Endothelial cell (in vitro differentiated cells): ENCODE measurements at regions not wholly inside any gene's neighbourhood (a gene's known extent, or its start where the extent isn't known, plus 50 kb on each side); places are given as distances from the start of the nearest gene placed in this dataset.
A peak's percentile ranks its signal among the peaks of the same experiment; 100 is the strongest.

ENCODE experiments used
- DNase-seq: peaks from one replicate; pipeline ENCODE4 v3.0.0; 2021; ENCODE audit warnings: low spot score
- H3K27ac Mint-ChIP-seq: one replicate; pipeline ENCODE4 v1.8.0; 2021; ENCODE audit warnings: mixed read lengths, inconsistent platforms; ENCODE audit not compliant: unreplicated experiment
- H3K27me3 Mint-ChIP-seq: one replicate; pipeline ENCODE4 v1.8.0; 2021; ENCODE audit warnings: mild to moderate bottlenecking, moderate library complexity, mixed read lengths, inconsistent platforms; ENCODE audit not compliant: unreplicated experiment
- H3K36me3 Mint-ChIP-seq: one replicate; pipeline ENCODE4 v1.8.0; 2021; ENCODE audit warnings: mild to moderate bottlenecking, low read depth, mixed read lengths, inconsistent platforms; ENCODE audit not compliant: unreplicated experiment
- H3K4me1 Mint-ChIP-seq: one replicate; pipeline ENCODE4 v1.8.0; 2021; ENCODE audit warnings: mild to moderate bottlenecking, mixed read lengths, inconsistent platforms; ENCODE audit not compliant: unreplicated experiment
- H3K4me3 Mint-ChIP-seq: one replicate; pipeline ENCODE4 v1.8.0; 2021; ENCODE audit warnings: mild to moderate bottlenecking, mixed read lengths, inconsistent platforms; ENCODE audit not compliant: unreplicated experiment
- H3K9me3 Mint-ChIP-seq: one replicate; pipeline ENCODE4 v1.8.0; 2021; ENCODE audit warnings: mixed read lengths, inconsistent platforms; ENCODE audit not compliant: unreplicated experiment
- TF ChIP-seq, protein P1 (sequence below): fragments of 200-600 bp; sonication (generic); IDR thresholded peaks from one replicate; pipeline ENCODE4 v1.5.0; 2021; ENCODE audit warnings: antibody characterized with exemption; ENCODE audit not compliant: unreplicated experiment

- Mint-ChIP-seq H3K36me3 (no peaks in the 10 kb centered on the region), H3K9me3 (no peaks in the 10 kb centered on the region), H3K27ac (no peak overlapping the region), H3K4me3 (no peak overlapping the region), H3K27me3 (no peaks in the 10 kb centered on the region), H3K4me1 (peaks cover 14% of the 10 kb centered on the region)
- no peak for DNase-seq
- TF ChIP-seq, protein P1, sequence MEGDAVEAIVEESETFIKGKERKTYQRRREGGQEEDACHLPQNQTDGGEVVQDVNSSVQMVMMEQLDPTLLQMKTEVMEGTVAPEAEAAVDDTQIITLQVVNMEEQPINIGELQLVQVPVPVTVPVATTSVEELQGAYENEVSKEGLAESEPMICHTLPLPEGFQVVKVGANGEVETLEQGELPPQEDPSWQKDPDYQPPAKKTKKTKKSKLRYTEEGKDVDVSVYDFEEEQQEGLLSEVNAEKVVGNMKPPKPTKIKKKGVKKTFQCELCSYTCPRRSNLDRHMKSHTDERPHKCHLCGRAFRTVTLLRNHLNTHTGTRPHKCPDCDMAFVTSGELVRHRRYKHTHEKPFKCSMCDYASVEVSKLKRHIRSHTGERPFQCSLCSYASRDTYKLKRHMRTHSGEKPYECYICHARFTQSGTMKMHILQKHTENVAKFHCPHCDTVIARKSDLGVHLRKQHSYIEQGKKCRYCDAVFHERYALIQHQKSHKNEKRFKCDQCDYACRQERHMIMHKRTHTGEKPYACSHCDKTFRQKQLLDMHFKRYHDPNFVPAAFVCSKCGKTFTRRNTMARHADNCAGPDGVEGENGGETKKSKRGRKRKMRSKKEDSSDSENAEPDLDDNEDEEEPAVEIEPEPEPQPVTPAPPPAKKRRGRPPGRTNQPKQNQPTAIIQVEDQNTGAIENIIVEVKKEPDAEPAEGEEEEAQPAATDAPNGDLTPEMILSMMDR = no peak
These were observed 74.2 kb upstream of the MBIP start for GRCh38 chr14:36394593-36394992.

GRCh38 chr14:36390718-36391117, 70.3 kb upstream of the MBIP start:
- Mint-ChIP-seq H3K4me1 (peaks cover 14% of the 10 kb centered on the region), H3K27me3 (peaks cover 1% of the 10 kb centered on the region), H3K9me3 (no peaks in the 10 kb centered on the region), H3K36me3 (no peaks in the 10 kb centered on the region), H3K27ac (no peak overlapping the region), H3K4me3 (no peak overlapping the region)
- DNase-seq = no peak
- TF ChIP-seq, protein P1 = no peak

- Mint-ChIP-seq H3K9me3 (no peaks in the 10 kb centered on the region), H3K27ac (no peak overlapping the region), H3K4me3 (no peak overlapping the region), H3K27me3 (peaks cover 1% of the 10 kb centered on the region), H3K4me1 (no peaks in the 10 kb centered on the region), H3K36me3 (no peaks in the 10 kb centered on the region)
- DNase-seq = no peak
- TF ChIP-seq, protein P1 = no peak
These were observed 63.5 kb upstream of the MBIP start for GRCh38 chr14:36383767-36384431.

DNA sequence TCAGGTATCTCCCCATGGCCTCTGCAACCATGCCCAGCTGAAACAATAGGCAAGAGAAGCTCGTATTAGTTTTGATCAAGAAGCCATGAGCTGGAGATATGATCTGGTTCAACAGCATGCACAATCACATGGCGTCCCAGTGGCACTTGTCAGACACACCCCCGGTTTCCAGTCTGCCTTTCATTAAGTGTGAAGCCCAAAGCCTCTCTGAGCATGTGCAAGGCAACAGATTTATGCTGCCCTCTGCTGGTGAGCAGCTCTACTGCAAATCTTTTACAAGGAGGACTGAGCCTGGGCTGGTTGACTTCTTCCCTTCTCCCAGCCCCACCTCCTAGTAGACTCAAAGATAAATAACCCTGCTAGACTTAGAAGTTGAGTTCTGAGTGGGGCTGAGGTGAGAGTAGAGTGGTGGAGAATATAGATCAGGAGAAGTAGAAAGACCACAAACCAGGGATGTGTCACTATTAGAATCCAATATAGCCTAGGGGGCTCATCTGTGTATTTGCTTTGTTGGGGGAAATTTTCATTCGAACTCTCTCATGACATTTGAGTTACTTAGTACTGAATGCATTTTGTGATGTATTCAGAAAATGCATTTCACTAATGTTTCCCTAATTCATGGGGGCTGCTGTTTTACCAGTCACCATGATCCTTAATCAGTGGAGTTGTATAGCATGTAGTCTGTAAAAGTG, 53.7 kb upstream of the MBIP start:
- no peaks in the 10 kb centered on the region for H3K4me1 Mint-ChIP-seq
- DNase-seq = peak; percentile 82
- no peaks in the 10 kb centered on the region for H3K9me3 Mint-ChIP-seq
- no peaks in the 10 kb centered on the region for H3K36me3 Mint-ChIP-seq
- peaks cover 1% of the 10 kb centered on the region for H3K27me3 Mint-ChIP-seq
- TF ChIP-seq, protein P1 = peak; percentile 85
- H3K4me3 Mint-ChIP-seq = no peak overlapping the region
- no peak overlapping the region for H3K27ac Mint-ChIP-seq
